Hematopoietic multipotent progenitor cell treated with erythropoietin and hydrocortisone succinate and interleukin-3 and kit ligand, for 8 days (in vitro differentiated cells): ENCODE measurements at regions not wholly inside any gene's neighbourhood (a gene's known extent, or its start where the extent isn't known, plus 50 kb on each side); places are given as distances from the start of the nearest gene placed in this dataset.

Experiments
- DNase-seq: peaks from one replicate; pipeline ENCODE4 v3.0.0-alpha.2; 2015

DNA sequence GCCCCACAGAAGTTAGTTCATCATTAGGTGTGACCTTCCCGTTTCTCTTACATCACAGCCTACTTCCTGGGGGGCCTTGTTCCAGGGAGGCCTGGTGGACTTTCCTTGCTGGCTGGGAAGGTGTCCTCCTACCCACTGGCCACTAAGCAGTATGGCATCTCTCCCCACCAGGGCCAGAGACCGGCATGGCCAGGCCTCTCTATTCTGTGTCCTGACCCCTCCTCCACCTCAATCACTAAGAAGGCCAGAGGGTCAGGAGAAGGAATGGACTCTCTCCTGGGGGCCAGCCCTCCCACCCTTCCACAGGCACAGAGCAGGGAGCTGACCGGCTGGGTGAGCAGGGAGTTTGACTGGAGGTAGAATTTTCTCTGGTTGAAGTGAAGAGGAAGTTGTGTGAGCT lies 81.9 kb downstream of the PJA1 start:
- no peak for DNase-seq

DNA sequence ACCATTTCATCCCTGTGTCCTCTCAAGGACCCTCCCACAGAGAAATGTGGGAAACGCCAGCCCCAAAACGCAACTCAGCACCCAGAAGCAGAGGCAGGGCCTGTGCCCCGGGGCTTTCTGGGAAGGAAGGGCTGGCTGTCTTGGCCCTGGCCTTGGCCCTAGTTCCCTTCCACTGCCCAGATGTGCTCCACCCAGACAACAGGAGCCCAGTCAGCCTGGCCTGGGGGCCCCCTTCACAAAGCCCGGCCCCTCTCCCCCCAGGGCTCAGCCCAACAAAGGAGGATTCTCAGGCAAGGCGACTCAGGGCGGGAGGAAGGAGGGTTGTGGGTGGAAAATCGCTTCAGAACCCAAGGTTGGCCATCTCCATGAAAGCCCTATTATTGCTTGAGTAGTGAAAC lies 82.5 kb downstream of the PJA1 start:
- DNase-seq = no peak

DNA sequence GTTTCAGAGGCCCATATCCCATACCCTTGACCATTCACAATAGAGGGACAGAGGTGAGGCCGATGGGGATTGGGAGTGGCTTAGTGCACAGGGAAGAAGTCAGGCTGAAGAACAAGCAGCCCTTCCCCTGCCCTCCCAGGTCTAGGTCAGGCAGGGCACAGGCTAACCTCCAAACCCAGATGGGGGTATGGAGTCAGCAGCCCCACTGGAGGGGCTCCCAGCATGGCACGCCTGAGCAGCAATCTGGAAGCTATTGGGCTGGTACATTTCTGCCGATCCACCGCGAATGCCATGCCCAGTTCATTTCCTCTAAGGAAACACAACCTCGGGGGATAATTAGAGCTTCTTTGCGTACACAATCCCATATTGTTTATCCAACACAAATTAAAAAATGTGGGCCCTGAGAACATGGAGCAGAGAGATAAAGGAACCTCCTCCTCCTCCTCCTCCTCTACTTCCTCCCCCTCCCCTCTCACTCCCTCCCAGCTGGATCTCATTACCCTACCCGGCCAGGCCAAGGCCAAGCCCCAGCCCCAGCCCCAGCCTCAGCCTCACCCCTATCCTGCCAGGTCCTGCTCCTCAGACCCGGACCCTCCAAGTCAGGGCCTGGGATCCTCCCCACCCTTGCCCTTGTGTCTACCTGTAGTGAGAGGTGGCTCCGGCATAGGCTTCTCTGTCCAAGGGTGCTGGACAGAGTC lies 83.0 kb downstream of the PJA1 start:
- DNase-seq = no peak

DNA sequence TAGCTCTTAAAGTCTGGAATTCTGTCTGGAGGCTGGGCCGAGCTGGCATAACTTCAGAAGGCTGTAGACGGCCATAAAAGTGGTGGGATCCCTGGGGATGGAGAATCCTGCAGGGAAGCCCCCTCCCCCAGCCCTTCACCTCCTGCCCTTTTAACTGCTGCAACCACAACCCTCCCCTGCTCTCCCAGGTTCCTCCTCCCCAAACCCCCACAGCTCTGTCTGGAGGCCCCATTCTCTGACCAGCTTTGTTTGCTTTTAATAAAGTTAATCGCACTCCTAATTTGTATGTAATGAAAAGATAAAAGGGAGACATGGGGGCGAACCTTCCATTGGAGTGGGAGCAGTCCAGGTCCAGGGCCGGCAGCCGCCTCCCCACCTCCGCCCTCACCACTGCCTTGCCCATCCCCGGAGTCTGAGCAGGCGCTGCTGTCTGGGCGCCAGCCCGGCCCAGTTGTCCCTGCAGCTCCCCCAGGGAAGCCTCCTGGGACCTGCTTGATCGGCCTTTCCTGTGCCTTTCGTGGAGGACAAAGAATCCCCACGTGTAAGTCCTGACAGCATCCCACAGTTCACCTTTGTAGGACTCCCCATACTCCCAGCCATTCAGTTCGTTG lies 84.3 kb downstream of the PJA1 start:
- DNase-seq = no peak

DNA sequence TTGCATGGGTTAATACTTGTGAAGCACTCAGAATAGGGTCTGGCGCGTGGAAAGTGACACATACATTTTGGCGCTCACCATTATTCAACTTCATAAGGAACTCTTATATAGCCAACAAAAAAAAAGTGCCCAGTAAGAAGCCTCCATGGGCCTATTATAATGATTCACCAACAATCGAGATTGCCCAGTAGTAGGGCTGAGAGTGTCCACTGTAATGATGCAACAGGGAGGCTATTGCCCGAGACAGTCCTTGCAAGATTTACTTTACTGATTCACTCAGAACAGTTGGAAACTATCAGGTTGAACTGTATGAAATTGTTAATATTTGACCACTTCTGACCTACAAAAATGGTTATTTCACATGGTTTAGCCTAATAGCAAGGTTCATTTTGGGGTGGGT lies 86.0 kb downstream of the PJA1 start:
- DNase-seq = no peak

DNA sequence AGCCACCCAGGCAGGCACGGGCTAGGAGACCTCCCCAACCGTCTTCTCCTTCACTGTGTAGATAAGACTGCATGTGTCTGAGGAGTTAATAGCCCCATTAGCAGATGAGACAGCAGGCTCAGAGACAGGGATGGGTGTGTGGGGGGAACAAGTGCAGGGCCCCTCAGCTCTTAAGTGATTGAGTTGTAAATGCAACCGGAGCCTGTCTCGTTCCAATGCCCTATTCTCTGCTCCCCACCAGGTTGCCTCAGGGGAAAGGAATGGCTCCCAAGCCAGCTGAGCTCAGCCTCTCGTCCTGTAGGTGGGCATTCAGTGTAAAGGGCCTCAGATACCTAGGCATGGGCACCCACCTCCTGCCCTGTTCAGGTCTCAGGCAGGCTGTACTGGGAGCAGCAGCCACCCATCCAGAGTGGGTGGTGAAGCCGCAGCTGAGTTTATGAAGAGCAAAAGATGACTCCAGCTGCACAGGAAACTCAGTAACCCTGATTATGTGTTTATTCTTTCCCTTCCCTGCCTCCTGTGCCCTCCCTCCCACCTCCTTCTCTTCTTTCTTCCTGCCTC lies 87.3 kb downstream of the PJA1 start:
- peak; percentile 10 for DNase-seq

DNA sequence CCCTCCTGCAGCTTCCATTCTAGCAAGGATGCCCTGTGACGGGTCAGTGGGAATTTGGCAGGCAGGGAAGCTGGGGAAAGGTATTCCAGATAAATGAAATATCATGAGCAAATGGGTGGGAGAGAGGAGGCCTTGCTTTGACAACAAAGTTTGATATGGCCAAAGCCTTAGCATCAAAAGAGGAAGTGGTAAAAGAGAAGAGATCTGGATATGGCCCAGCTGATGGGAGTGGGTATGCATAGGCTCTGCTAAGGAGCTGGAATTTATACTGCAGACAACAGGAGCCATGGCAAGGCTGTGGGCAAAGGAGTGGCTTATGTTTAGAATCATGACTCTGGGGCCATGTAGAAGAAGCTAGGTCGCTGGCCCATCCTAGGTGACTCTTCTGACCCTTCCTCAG lies 89.2 kb downstream of the PJA1 start:
- DNase-seq = peak; percentile 8

DNA sequence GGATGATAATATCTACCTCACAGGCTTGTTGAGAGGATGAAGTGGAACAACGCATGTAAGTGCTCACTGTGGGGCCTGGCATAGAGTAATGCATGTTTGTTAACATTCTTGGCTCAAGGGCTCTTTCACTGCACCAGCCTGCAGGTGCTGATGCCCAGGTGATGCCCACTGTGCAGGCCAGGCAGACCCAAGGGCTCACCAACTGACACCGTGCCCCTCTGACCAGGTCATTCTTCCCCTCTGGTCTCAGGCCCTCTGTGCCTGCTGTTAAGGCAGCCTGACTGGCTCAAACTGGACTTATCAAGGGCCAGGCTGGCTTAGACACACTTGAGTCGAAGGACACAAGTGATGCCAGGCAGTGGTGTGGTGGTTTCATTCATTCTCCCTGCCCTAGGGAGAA lies 90.5 kb downstream of the PJA1 start:
- no peak for DNase-seq

DNA sequence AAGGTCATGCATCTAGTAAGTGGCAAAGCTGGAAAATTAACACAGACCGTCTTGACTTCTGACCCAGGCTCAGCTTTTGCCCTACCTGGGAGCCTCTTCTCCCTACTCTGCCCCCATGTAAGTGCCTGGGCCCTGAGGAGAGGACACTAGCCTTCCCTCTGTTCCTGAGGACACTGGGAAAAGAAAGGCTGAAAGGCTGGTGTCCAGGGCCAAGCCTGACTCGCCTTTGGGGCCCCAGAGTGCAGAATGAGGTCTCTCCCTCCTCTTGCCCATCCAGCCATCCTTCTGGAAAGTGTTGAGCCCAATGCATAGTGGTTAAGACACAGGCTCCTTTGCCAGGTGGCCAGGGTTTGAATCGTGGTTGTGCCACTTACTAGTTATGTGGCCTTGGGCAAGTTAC lies 91.5 kb downstream of the PJA1 start:
- no peak for DNase-seq

DNA sequence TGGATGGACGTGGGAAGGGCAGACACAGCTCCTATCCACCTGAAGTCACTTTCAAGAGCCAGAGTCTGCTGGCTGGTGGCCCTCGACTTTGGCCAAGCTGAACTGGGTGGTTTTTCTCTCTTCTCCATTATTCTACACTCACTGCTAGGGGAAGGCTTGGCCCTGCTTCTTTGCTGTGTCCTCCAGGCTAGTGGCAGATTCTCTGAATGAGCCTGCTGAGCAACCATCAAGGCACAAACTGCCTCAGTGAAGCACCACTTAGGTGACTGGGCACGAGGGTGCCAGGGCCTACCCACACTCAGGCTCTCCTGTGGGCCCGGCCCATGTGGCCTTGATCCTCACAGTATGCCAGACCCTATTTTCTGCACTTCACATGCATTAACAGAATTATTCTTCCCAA lies 92.0 kb downstream of the PJA1 start:
- DNase-seq = no peak

DNA sequence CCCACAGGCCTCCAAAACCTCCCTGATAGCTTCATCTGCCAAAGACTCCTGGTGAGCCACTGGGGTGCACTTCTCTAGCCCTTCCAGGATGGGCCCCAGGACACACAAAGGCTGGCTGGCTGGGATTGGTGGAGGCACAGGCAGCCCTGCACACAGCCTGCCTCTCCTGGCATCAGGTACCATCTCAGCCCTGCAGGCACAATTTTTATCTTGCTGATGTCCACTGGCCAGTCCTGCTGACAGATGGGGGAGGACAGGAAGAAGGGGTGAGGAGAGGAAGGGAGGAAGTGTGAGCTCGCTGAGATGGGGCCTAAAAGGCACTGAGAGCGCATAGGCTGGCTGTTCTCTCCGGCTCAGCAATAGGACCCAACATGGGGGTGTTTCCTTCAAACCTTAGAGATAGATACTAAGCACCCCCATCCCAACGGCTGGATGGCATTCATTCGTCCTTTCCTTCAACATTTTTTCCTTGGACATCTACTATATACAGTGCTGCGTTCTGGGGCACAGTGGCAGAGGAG lies 92.7 kb downstream of the PJA1 start:
- no peak for DNase-seq

DNA sequence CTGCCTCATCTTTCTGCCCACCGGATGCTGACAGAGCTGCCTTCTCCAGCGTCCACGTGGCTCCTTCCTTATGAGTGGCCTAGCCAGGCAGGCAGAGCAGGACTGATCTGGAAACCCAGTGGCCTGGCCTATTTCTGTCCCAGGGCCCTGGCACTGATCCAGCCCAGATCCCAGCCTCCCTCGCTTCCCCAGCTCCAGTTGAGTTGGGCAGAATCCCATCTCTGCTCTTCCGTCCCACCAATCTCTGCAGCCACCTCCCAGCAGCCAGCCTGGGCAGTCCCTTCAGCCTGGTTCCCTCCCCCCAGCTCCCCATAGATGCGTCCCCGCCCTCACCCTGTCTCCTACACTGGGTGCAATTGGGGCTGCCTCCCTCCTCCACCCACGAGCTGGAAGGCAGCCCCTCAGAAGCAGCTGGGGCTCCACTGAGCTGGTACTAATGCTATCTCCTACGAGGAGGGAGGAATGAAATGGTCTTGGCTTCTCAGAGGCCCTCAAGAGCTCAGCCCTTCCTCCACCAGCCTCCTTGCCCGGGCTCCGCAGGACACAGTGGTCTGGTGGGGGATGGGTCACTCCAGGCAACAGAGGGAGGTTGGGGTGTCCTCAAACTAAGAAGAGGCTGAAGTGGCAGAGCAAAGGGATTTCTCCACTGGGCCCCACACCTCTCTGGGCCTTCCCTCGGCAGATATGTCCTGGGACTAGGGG lies 94.2 kb downstream of the PJA1 start:
- DNase-seq = no peak

DNA sequence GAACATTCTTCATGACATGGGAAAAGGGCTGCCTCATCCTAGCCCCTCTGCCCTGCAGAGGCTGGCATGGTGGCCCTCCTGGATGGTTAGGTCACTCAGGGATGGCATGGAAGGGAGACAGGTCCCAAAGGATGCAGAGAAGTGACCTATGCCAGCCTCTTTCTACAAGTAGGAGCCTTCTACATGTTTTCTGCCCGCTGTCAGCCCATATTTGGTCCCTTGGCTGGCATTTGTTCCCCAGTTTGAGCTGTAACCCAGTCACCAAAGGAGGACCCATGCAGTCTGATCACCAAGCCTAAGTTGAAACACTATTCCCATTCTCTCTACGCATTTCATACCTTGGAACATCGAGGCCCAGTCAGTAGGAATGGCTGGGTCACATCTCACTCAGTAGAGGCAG lies 95.4 kb downstream of the PJA1 start:
- no peak for DNase-seq

DNA sequence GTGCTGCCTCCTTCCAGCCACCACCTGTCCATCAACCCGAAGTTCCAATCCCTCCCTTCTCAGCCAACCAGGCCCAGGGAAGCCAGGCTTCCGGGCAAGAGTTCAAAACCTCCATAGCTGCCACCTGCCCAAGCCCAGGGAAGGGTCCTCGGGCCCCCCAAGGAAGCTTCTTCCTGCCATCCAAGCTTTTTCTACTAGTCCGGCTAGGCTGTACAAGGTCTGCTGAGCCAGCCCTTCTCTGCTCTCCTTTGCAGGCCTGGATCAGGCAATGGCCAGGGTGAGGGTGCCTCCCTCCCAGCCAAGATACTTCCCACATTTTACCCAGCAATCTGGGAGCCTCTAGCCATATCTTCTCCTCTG lies 96.2 kb downstream of the PJA1 start:
- no peak for DNase-seq

DNA sequence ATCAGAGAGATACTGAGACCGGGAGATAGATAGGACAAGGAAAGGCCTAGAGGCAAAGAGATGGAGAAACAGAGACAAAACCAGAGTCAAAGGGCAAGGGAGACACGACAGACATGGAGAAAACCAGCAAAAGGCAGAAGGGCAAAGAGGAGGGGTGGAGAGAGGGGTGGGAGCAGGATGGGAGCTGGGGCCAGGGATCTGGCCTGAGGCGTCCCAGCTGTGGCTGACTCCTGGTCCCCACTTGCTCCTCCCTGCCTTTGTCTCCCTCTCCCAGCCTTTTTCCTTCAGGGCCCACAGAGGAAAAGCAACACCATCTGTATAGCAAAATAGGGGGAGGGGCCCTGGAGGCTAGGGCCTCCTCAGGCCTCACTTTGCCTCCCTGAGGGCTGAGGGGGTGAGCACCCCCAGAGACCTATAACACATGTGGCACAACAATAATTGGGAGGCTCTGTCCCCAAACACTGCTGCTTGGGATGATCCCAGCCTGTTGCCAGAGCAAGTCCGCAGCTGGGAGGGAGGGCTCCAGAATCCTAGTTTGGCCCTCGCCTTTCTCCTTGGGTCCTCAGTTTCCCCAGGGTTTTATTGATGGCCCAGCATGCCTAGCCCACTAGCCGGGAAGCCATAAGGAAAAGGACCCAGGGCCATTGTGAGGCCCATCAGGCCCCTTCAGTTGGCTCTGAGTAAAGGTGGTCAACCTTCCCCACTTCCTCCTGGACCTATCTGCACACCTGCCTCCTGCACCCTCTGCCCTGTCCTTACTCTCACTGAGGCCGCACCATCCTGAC lies 96.8 kb downstream of the PJA1 start:
- DNase-seq = no peak

DNA sequence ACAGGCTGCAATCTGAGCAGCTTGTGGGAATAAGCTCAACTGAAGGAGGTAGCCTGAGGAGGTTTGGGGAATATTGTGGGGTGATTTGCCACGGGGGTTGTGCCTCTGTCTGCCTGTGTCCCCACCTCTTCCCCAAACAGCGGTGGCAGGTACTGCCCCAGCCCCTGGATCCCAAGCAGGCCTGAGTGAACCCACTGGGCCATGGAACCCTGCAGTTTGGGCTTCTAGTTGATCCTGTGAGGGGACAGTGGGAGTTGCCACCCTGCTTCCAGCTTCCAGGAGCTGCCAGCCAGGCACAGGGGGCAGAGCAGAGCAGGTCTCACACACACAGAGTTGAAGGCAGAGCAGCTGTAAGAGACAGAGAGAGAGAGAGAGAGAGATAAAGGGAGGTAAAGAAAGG lies 97.4 kb downstream of the PJA1 start:
- DNase-seq = no peak

DNA sequence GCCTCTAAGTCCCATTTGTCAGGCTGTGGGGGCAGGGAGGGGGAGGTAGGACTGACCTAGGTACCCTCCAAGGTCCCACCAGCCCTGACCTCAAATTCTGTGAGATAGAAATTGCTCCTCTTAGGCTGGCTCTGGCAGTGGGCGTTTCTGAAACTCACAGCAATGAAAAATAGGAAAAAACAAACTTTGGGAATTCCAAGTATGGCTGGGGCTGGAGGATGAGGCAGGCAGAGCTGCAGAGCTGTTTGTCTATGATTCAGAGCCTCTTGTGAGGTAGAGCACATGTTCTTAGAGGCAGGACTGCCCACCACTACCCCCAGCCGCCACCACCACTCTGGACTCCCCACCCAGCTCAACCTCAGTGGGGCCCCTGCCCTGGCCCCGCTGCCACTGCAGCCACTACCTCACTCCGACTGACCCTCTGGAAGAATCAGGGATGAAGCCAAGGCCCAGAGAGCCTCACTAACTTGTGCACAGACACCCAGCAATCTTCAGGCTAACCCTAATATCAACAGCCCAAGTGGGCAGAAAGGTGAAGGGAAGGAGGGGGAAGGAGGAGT lies 98.2 kb downstream of the PJA1 start:
- DNase-seq = no peak

DNA sequence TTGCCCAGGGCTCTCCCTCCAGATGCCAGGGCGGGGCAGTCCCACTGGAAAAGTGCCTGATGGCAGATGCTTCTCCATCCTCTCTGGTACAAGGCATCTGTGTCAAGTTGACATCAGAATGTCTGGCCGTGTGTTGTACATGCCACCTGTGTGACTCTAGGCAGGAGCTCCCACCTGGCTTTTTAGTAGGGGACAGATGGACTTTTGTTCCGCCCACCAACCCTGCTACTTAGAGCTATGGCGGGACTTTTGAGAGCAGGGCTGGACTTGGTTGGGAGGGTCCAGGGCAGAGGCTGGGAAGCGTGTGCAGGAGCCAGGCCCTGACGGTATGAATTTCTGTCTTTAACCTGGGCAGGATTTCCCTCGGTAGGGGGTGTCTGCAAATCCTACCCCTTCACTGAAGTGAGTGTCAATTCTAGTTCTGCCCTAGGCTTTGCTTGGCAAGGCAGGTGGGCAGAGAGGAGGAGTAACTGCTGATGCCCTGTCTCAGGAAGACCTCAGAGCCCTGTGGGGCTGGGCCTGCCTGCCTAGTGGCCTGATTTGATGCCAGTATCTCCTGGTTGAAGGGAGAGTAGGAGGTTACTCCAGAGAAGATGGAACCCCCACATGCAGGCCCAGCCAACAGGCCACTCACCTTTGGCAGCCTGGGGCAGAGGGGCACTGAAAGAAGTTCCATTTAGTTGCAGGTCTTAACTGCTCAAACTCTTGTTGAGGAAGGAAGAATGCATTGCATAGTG lies 99.1 kb downstream of the PJA1 start:
- no peak for DNase-seq

DNA sequence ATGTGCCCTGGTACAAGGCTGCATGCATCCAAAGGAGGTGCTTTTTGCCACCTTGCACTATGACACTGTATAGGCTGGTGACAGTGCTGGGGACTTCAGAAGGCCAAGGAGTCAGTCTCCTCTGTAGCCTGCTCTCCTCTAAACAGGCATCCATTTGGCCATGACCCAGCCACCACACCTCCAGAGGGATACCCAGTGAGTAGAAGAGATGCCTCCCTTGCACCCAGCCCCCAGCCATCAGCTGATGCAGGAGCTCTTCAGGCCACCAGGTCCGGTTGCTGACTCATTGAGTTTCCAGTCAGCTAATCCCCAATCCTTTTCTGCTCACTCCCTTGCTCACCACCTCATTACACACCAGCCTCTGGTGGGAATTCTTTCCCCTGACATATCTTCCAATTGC lies 99.8 kb downstream of the PJA1 start:
- no peak for DNase-seq

DNA sequence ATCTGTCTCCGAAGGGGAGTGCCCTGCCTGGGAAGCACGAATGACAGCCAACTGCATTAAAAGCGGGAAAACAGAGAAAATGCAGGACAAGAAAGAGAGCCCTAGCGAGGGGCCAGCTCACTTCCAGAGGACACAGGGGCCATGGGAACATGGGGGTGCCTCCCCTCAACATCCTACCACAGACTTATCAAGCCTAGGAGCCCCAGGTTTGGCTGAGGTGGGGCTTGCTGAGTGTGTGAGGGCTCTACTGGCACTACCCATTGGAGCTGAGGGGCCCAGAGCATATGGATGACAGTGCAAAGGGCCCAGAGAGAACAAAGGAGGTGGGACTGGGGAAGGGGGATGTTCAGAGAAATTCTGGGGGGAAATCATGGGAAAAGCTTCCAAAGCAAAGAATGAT lies 101.8 kb downstream of the PJA1 start:
- DNase-seq = no peak

DNA sequence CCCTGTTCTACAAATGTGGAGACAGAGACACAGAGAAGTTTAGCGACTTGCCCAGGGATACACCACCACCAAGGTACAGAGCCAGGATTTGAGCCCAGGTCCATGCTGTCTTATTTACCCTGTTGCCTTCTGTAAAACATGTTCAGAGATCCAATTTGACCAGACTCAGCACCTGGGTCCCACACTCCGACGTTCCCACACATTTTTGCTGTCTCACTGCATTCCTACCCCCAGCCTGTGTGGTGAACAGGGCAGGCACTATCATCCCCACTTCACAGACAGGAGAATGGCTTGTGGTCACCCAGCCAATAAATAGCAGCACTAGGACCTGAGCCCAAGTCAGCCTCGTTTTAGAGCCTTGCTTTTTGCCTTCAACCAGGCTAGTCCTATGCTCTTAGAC lies 102.8 kb downstream of the PJA1 start:
- no peak for DNase-seq
